HepG2 (cell line): ENCODE measurements at regions not wholly inside any gene's neighbourhood (a gene's known extent, or its start where the extent isn't known, plus 50 kb on each side); places are given as distances from the start of the nearest gene placed in this dataset.
A peak's percentile ranks its signal among the peaks of the same experiment; 100 is the strongest.

Source experiments
- ATAC-seq: fragments of 200-7000 bp; cut with Tn5 transposase; 3 replicates; pipeline ENCODE4 v1.9.1; 2020; ENCODE audit warnings: mild to moderate bottlenecking, moderate library complexity
- BruUV-seq: library from RNA; stranded (reverse); fragments of 400-500 nt; replicated peaks from 2 replicates; lab custom pipeline; 2021; lab: Mats Ljungman, UMichigan
- CTCF ChIA-PET: fragments of 300-600 bp; formaldehyde crosslinking; extraction: SDS; loops from one replicate; lab custom pipeline; 2021; ENCODE audit warnings: low total read pairs, inconsistent platforms, low intra/inter-chr PET ratio; lab: Yijun Ruan, JAX
- POLR2A ChIA-PET: fragments of 350-600 bp; sonication (Branson Sonifier 250); formaldehyde crosslinking; loops from one replicate; lab custom pipeline; 2020; ENCODE audit warnings: antibody characterized with exemption, inconsistent platforms; lab: Yijun Ruan, JAX
- DNase-seq: peaks from one replicate; pipeline ENCODE4 v3.0.0-alpha.2; 2015; ENCODE audit warnings: low spot score
- FAIRE-seq: peaks from 3 replicates; lab custom pipeline; 2011; peaks lifted over from hg19 to GRCh38; lab: Jason Lieb, UNC
- H2AFZ ChIP-seq: one replicate; pipeline ENCODE4 v1.6.1; 2011; ENCODE audit warnings: low read length, inconsistent platforms
- H3K27ac ChIP-seq: fragments of 300-600 bp; 3 replicates; pipeline ENCODE4 v1.8.0; 2011; ENCODE audit warnings: mixed run types, mild to moderate bottlenecking, mixed read lengths, low read length, inconsistent platforms; ENCODE audit not compliant: insufficient read depth; ENCODE audit errors: extremely low read length
- H3K27me3 ChIP-seq, 2 experiments: fragments of 200-600 bp in 1 of 2; 2 replicates in 1 of 2; 3 replicates in 1 of 2; pipeline versions ENCODE4 v1.6.0 to v1.8.0; 2011; ENCODE audit warnings: low read length in 2 of 2, mild to moderate bottlenecking in 2 of 2, moderate library complexity in 2 of 2, inconsistent platforms in 1 of 2; ENCODE audit not compliant: insufficient read depth in 2 of 2, control insufficient read depth in 1 of 2
- H3K36me3 ChIP-seq, 2 experiments: fragments of 200-600 bp in 1 of 2; replicated peaks in 1 of 2; 2 replicates in 1 of 2; 3 replicates in 1 of 2; pipeline versions ENCODE4 v1.5.1 to v1.8.0; 2011; ENCODE audit warnings: low read length in 2 of 2, inconsistent platforms in 1 of 2; ENCODE audit not compliant: insufficient read depth in 2 of 2, control insufficient read depth in 1 of 2
- H3K4me1 ChIP-seq: 2 replicates; pipeline ENCODE4 v1.5.1; 2012; ENCODE audit warnings: low read length, inconsistent platforms; ENCODE audit not compliant: insufficient read depth
- H3K4me2 ChIP-seq: 2 replicates; pipeline ENCODE4 v1.6.0; 2011; ENCODE audit warnings: low read depth, low read length, inconsistent platforms
- H3K4me3 ChIP-seq, 3 experiments: fragments of 200-600 bp in 1 of 3; sonication (generic), shearing (Covaris generic) in 1 of 3; replicated peaks in 1 of 3; 2 replicates each; pipeline ENCODE4 v1.5.1; 2011 to 2016; ENCODE audit warnings: low read length in 3 of 3, inconsistent platforms in 2 of 3, low read depth in 2 of 3, mild to moderate bottlenecking in 2 of 3, control low read depth in 1 of 3, mixed read lengths in 1 of 3; ENCODE audit not compliant: insufficient read depth in 1 of 3
- H3K79me2 ChIP-seq: one replicate; pipeline ENCODE4 v1.6.1; 2011; ENCODE audit warnings: low read length, inconsistent platforms; ENCODE audit not compliant: insufficient read depth
- H3K9ac ChIP-seq: 2 replicates; pipeline ENCODE4 v1.6.0; 2011; ENCODE audit warnings: mild to moderate bottlenecking, low read depth, low read length, inconsistent platforms; ENCODE audit not compliant: insufficient read depth
- H3K9me3 ChIP-seq: 2 replicates; pipeline ENCODE4 v1.5.1; 2012; ENCODE audit warnings: mild to moderate bottlenecking, low read length
- H4K20me1 ChIP-seq: 2 replicates; pipeline ENCODE4 v1.6.0; 2011; ENCODE audit warnings: inconsistent platforms, mild to moderate bottlenecking, low read length, moderate library complexity; ENCODE audit not compliant: insufficient read depth
- DR1 ChIP-seq: sonication (generic); formaldehyde crosslinking; IDR thresholded peaks from 2 replicates; pipeline ENCODE4 v1.8.0; 2021; ENCODE audit warnings: mild to moderate bottlenecking, missing genetic modification reagents, inconsistent platforms
- HNRNPUL1 ChIP-seq: fragments of 200-400 bp; formaldehyde crosslinking; IDR thresholded peaks from 2 replicates; pipeline ENCODE4 v1.6.1; 2017; ENCODE audit warnings: low read depth, mild to moderate bottlenecking, low read length, moderate library complexity
- KDM5B ChIP-seq: sonication (generic); formaldehyde crosslinking; IDR thresholded peaks from 2 replicates; pipeline ENCODE4 v1.4.0; 2020; ENCODE audit warnings: missing genetic modification reagents, mild to moderate bottlenecking, borderline replicate concordance
- PHB2 ChIP-seq: fragments of 450-650 bp; IDR thresholded peaks from 2 replicates; pipeline ENCODE4 v1.6.1; 2018; ENCODE audit not compliant: partially characterized antibody
- WIZ ChIP-seq: sonication (generic); formaldehyde crosslinking; IDR thresholded peaks from 2 replicates; pipeline ENCODE4 v1.5.1; 2020; ENCODE audit warnings: mild to moderate bottlenecking, missing genetic modification reagents
- ZNF549 ChIP-seq: sonication (generic); formaldehyde crosslinking; IDR thresholded peaks from 2 replicates; pipeline ENCODE4 v1.5.0; 2020; ENCODE audit warnings: missing genetic modification reagents
- ZNF768 ChIP-seq: sonication (generic); formaldehyde crosslinking; IDR thresholded peaks from 2 replicates; pipeline ENCODE4 v1.4.0; 2020; ENCODE audit warnings: missing genetic modification reagents
- ZNF784 ChIP-seq: sonication (generic); formaldehyde crosslinking; IDR thresholded peaks from 2 replicates; pipeline ENCODE4 v1.5.1; 2020; ENCODE audit warnings: missing genetic modification reagents, mild to moderate bottlenecking, borderline replicate concordance
- WGBS: methylation state at CpG from one replicate; pipeline ENCODE4 v1.1.6; 2017; ENCODE audit warnings: low lambda C conversion rate; 5-methylcytosine and 5-hydroxymethylcytosine counted together
- in situ Hi-C: cut with HindIII; loops from 2 replicates; pipeline ENCODE4 v1.10.0; 2017; ENCODE audit warnings: low pct_unique_long_range_greater_than_20kb; ENCODE audit not compliant: extremely low pct_ligation_motif_present
- intact Hi-C: fragments of 100-400 bp; cut with micrococcal nuclease; formaldehyde crosslinking; loops from one replicate; pipeline ENCODE4 v1.10.0; 2022; ENCODE audit not compliant: unreplicated experiment

DNA sequence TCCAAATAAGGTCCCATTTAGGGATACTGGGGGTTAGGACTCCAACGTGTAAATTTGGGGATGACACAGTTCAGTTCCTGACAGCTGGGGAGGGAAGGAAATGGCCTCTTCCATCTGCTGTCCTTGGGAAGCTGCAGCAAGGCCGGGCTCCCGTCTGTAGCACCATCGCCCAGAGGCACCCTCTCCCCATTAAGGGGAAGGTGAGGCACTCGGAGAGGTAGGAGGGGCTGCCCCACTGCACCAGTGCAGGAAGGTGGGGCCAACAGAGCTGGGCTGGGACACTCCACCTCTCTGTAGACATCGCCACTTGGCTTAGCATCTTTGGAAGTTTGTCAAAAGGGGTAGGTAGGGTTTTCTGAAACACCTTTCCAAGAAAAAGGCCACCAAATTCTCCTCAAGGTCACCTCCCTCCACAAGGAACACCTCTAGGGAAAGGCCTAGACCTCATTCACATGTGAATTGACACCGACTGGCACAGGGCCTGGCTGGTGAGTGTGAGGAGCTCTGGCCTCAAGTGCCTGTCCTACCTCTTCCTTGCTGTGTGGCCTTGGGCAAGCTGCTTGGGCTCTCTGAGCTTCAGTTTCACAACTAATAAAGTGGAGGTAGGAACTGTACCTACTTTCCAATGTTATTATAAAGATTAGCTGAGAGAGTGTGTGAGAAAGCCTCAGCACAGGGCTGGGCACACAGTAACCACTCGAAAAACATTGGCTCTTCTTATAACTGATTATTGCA, 75.0 kb upstream of the NEURL1B start:
- peaks cover 17 to 45% of the 10 kb centered on the region in 2 experiments for H3K27me3 ChIP-seq

GRCh38 chr5:172565455-172565854, 75.6 kb upstream of the NEURL1B start:
- peaks cover 15% of the 10 kb centered on the region for H3K4me1 ChIP-seq
- POLR2A ChIA-PET = no interaction called here
- intact Hi-C loops = no loop called here
- H3K79me2 ChIP-seq = no peaks in the 10 kb centered on the region
- TF ChIP-seq DR1 (no peak), HNRNPUL1 (no peak)
- TF ChIP-seq, all 625 proteins: peak for 0
- H3K27ac ChIP-seq = no peak overlapping the region
- in situ Hi-C loops = no loop called here
- DNase-seq (no peak), ATAC-seq (no peak), FAIRE-seq (no peak)
- H3K4me2 ChIP-seq = no peak overlapping the region
- no peak overlapping the region for H2AFZ ChIP-seq
- peaks cover 17 to 45% of the 10 kb centered on the region in 2 experiments for H3K27me3 ChIP-seq
- BruUV-seq = no TSS peak
- no peaks in the 10 kb centered on the region for H4K20me1 ChIP-seq
- H3K9ac ChIP-seq = no peak overlapping the region
- CTCF ChIA-PET = no interaction called here
- H3K9me3 ChIP-seq = no peaks in the 10 kb centered on the region
- H3K4me3 ChIP-seq = no peak overlapping the region
- H3K36me3 ChIP-seq = no peaks in the 10 kb centered on the region
- WGBS = 37% methylated on average over 3 of the region's 8 CpGs

More for the DNA sequence above, 75.0 kb upstream of the NEURL1B start:
- intact Hi-C loops = no loop called here
- Histone ChIP-seq H3K36me3 (no peaks in the 10 kb centered on the region), H3K9me3 (no peaks in the 10 kb centered on the region), H3K4me1 (peaks cover 15% of the 10 kb centered on the region), H3K79me2 (no peaks in the 10 kb centered on the region), H3K27ac (no peak overlapping the region), H3K9ac (no peak overlapping the region), H3K4me3 (no peak overlapping the region), H3K4me2 (no peak overlapping the region), H2AFZ (no peak overlapping the region), H4K20me1 (no peaks in the 10 kb centered on the region)
- DNase-seq (no peak), ATAC-seq (no peak), FAIRE-seq (no peak)
- 15% methylated on average over 3 of the region's 8 CpGs for WGBS
- no TSS peak for BruUV-seq
- POLR2A ChIA-PET = no interaction called here
- TF ChIP-seq ZNF768 = peak; percentile 90
- TF ChIP-seq ZNF549 (CRISPR knock-in tag) = no peak
- no peak for TF ChIP-seq KDM5B (CRISPR knock-in tag)
- TF ChIP-seq PHB2 = no peak
- no peak for TF ChIP-seq WIZ
- no peak for TF ChIP-seq ZNF784
- CTCF ChIA-PET = no interaction called here
- in situ Hi-C loops = no loop called here
